ENCODE measurements at regions not wholly inside any gene's neighbourhood (a gene's known extent, or its start where the extent isn't known, plus 50 kb on each side); places are given as distances from the start of the nearest gene placed in this dataset.

DNA sequence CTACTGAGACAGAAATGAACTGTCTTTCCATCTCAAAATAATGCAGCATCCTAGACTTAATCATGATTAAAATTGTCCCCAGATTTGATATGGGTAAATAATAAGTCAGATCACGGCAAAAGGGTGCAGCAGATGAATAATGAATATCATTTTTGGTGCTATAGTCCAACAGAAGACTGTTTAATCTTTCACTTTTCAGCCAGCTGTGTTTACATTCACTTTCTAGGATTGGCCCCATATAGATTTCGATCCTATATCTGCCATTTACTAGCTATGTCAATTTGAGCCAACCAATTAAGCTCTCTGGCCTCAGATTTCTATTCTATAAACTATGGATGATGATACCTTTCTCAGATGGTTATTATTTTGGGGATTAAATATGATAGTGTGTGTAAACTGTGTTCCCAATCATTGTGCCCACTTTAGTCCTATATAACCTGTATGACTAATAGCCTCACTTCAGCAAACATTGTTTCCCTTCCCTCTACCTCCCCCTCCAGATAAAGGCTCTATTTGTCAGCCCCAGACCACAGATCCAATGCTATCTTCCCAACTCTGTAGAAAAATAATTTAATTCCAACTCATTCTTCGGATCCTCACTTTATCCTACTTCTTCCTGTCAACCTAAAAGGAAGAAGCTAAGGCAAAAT lies 53.6 kb upstream of the NT5E start:
- DNase-seq (ENCODE audit: low read depth in 1 of 2, low spot score in 1 of 2) = no peak

DNA sequence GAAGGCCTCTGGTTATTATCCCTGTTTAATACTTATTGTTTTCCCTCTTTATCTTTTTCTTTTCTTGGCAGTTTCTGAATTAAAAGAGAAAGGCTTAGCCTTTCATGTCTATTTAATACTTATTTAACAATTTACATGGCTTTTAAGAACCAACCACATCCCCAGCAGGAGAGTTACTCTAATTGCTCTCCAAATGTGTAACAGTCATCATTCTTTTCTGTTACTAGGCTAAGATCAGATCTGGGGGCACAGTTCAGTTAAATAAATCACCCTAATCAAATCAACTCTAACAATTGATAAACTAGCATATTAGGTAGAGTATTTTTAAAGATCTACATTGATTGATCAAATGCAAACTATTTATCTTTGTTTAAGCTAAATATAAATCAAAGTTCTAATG lies 54.1 kb upstream of the NT5E start:
- DNase-seq (ENCODE audit: low read depth in 1 of 2, low spot score in 1 of 2) = no peak

DNA sequence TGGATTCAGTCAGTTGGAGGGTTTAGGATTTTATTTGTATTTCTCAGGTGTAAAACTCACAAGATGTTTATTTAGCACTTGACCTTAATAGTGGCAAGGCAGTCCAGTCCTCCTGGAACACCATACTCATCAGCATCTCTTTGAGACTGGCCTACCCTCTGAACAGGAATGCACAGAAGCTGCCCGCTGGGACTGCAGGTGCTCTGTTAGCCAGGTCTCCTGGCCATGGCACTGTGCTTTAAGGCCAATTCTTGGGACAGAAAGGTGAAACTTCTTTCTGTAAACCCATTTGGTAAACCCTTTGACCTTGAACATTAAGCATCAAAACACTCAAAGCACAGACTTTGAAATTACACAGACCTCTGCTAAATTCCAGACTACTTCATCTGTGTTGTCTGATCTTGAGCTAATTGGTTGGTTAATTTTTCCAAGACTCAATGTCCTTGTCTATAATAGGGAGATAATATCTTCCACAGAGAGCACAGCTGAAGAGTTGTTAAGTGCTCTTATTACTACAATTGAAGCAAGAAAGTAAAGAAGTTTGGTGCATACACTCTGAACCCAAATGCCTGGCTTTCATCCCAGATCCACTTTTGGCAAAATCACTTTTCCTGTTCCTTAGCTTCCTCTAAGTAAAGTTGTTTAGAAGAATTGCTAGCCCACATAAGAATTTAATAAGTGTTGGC lies 54.9 kb upstream of the NT5E start:
- no peak for DNase-seq (ENCODE audit: low read depth in 1 of 2, low spot score in 1 of 2)

DNA sequence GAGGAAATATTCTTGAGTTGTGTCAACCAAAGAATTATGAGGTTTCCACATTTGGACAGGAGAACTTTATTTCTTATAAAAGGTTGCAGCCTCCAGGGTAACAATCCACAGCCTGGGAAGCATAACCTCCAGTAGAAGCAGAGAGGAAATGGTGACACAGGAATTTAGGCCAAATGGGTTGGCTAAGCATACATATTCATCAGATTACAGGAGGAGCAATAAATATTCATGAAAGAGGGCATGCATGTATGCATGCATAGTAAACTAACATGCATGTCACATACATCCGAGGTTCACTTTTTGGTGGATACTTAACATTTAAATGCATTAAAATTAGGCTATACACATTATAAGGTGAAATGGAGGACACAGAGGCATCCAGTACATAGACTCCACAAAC lies 55.7 kb upstream of the NT5E start:
- DNase-seq (ENCODE audit: low read depth in 1 of 2, low spot score in 1 of 2) = no peak

DNA sequence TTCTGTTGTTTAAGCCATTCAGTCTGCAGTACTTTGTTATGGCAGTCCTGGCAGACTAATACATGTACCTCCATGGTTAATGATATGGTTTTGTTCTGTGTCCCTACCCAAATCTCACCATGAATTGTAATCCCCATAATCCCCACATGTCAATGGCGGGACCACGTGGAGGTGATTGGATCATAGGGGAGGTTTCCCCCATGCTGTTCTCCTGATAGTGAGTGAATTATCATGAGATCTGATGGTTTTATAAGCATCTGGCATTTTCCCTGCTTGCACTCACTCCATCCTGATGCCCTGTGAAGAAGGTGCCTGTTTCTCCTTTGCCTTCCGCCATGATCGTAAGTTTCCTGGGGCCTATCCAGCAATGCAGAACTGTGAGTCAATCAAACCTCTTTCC lies 57.5 kb upstream of the NT5E start:
- DNase-seq (ENCODE audit: low read depth in 1 of 2, low spot score in 1 of 2) = no peak

DNA sequence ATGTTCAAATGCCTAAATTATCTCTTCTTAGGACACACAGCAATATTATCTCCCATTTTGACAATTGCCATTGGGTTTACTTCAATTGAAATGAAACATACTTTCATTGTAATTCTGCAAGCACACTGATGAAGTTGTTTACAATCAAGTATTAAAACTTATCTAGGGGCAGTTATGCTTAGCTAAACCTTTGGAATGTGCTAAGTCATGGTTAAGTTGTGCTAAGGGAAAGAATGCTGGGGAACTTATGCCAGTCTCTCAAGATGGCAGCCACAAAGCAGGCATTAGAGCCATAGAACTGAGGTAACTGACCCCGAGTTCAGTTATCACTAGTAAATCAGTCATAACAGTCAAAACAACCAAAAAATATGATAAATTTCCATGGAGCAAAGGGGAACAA lies 59.1 kb upstream of the NT5E start:
- DNase-seq (ENCODE audit: low read depth in 1 of 2, low spot score in 1 of 2) = no peak

DNA sequence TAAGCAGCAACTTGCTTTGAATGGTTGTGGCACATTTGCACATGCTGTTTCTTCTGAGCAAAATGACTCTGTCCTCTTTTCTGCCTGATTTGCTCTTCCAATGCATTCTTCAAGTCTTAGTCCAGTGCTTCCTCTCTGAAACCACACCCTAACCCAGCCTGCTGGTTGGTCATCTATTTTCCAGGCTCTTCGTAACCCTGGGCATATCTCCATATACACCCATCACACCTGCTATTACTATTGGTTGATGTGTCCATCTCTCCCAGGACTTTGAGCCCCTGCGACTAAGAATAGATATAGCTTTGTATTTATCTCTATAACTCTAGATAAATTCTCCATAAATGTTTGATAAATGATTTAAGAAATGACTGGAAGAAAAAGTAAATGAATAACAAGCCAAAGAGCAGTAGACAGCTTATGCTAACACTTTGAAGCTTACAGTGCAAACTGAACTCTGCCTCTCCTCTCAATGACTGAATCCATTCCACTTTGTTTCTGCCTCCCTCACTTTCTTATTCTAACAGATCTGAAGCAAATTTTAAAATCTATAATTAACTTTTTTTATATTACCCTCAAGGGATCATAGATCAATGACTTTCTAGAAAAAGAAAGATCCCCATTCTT lies 59.7 kb upstream of the NT5E start:
- DNase-seq (ENCODE audit: low read depth in 1 of 2, low spot score in 1 of 2) = no peak

DNA sequence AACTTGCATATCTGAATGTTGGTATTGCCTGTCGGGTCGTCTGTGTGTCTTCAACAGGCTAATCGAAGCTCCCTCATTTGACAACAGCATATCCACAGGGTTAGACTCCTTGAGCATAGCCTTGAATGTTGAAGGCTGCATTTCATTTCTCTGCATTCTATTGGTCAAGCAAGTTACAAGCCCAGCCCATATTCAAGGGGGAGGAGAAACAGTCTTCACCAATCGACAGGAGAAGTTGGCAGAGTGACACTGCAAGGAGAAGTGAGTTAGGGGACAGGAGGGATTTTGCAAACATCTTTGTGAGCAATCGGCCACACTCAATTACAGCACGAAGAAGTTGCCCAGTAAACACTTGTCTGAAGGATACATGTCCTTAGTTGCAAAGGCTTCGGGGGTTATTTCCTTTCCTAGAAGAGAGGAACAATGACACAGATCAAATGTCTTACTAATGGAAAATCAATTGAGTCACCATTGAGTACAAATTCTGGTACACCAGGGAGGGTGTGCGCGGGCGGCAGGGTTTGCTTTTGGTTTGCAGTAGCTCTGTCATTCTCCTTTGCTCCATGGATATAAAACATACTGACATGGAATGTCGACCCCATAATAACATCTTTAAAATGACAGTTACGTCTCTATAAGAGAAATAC lies 60.6 kb upstream of the NT5E start:
- DNase-seq (ENCODE audit: low read depth in 1 of 2, low spot score in 1 of 2) = no peak

DNA sequence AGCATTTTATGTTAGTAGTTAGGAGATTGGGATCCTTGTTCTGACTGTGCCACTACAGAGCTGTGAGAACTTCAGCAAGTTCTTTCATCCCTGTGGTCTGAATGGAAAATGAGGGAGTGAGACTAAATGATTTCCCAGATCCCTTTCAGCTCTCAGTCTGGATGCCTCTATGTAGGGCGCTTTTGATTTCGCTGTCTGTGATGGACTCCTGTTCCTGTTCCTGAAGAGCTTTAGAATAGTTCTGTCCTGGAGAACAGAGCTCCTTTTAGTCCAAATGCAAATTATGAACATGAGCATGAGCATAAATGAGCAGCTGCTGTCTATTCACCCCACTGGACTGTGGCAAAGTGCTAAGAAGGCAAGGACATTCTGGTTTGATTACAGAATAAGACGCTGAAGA lies 61.4 kb upstream of the NT5E start:
- DNase-seq (ENCODE audit: low read depth in 1 of 2, low spot score in 1 of 2) = no peak

DNA sequence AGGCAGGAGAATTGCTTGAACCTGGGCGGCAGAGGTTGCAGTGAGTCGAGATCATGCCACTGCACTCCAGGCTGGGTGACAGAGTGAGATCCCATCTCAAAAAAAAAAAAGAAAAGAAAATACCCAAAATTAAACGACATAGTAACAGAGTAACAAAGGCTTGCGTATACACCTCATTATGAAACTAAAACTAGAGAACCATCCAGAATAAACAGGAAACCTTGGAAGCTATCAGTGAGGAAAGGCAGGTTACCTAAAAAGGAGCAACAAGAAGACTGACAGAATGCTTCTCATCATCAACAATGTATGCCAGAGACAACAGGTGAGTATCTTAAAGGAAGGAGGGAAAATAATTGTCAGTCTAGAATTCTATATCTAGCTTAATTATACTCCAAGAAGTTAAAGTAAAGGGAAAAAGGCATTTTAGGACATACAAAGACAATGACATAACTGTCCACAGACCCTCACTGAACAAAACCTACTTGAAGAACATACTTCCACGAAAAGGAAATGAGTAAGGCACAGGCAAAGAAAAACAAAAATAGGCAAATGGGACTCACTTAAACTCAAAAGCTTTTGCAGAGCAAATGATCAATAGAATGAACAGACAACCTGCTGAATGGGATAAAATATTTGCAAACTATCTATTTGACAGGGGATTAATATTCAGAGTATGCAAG lies 64.1 kb upstream of the NT5E start:
- DNase-seq (ENCODE audit: low read depth in 1 of 2, low spot score in 1 of 2) = no peak

DNA sequence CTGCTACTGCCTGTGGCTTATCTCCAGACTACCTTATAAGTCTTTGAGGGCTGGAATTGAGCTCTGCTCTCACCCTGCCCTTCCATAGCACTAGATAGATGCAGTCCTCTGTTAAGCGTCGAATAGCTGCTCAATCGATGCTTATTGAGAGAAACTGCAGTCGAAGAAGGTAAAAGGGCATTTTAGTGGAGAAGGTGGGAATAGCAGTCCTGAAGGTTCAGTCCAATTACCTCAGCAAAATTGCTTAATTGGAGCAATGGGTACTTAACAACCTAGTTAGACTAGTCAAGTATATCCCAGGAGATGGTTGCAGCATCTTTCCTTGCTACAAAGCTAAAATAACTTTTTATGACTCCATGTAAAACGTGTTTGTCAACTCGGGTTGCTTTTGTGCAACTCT lies 66.8 kb upstream of the NT5E start:
- DNase-seq (ENCODE audit: low read depth in 1 of 2, low spot score in 1 of 2) = no peak

DNA sequence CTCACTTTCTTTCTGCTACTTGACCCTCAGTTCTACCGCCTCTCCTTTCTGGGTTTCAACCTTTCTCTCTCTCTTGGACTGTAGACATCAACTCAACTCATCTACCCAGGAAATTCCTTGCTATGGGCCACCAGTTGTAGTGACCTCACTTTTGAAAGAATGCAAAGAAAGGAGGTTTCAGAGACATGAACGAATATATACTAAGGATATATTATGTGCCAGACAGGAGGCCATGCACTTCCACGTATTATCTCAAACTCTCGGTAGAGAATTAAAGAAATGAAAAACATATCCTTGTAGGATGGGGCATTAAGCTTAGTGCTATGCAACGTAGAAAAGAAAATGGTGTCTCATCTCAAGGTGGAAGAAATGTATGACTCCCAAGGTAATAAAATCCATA lies 67.3 kb upstream of the NT5E start:
- no peak for DNase-seq (ENCODE audit: low read depth in 1 of 2, low spot score in 1 of 2)

DNA sequence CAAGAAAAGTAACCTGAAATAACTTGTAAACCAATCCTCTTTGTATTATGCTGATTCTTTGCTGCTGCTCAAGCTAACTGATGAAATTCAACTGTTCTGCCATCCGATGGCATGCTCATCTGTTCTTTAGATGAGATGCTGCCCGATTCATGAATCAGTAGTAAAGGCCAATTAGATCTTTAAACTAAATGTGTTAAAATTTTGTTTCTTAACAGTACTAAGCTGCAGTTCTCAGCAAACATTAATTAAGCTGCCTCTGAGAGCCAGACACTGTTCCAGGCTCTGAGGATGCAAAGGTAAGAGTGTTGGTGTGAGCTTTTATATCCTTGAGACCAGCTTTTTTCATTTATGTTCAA lies 77.0 kb upstream of the NT5E start:
- no peak for DNase-seq (ENCODE audit: low read depth in 1 of 2, low spot score in 1 of 2)

DNA sequence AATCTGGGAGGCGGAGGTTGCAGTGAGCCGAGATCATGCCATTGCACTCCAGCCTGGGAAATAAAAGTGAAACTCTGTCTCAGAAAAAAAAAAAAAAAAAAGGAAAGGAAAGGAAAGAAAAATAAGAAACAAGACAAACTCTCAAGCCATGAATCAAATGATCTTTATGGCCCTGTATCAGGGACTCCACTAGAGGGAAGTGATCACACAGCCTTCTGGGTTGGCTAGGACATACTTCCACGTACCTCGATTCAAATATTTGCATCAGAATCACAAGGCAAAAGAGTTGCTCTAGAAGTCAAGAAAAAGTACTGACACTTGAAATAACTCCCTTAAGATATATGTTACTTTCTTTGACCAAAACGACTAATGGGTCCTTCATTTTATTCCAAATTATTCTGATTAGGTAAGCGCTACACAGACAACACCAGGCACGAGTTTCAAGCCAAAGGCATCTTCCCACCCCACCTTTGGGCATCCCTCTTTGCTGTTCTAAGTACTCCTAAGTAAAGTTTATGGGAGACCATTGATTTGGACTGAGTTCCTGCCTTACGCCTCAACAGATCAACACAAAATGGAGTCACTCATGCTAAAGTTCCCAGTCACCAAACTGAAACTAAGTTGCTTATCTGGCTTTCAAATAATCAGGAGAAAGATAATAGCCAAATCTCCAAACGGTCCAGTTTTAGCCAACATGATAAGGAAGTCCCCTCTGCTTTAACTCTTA lies 77.5 kb upstream of the NT5E start:
- no peak for DNase-seq (ENCODE audit: low read depth in 1 of 2, low spot score in 1 of 2)

DNA sequence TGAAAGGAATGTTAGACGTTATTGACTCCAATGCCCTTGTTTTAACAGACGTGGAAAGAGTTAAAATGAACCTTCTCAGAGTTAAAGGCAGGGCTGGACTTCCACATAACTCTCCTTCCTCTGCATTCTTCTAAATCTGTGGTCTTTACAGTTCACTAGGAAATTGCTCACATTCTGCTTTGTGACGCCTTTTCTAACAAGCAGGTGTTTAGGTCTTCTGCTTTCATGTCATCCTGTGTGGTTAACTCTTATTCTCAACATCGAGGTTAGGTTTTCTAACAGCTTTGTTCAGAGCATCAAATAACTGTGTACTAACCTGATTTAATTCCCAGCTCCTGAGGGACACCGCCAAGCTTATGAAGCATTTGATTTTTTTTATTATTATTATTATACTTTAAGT lies 81.3 kb upstream of the NT5E start:
- DNase-seq (ENCODE audit: low read depth in 1 of 2, low spot score in 1 of 2) = no peak

DNA sequence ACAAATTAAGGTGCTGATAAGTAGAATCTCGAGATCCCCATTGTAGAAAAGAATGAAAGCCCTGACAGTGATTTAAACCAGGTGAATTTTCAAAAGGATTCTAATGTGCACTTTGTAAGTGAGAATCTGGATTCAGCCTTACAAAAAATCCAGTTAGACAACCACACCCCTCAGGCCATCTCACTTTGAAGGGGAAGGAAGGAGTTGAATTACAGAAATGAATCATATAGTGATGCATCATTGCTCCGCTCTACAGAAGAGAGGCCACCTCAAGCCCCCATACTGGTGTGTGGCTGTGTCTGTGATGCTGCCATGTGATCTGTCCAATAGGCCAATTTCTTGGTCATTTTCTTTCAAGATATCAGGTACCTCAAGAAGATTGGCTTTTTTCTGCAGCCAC lies 85.5 kb upstream of the NT5E start:
- DNase-seq (ENCODE audit: low read depth in 1 of 2, low spot score in 1 of 2) = no peak

DNA sequence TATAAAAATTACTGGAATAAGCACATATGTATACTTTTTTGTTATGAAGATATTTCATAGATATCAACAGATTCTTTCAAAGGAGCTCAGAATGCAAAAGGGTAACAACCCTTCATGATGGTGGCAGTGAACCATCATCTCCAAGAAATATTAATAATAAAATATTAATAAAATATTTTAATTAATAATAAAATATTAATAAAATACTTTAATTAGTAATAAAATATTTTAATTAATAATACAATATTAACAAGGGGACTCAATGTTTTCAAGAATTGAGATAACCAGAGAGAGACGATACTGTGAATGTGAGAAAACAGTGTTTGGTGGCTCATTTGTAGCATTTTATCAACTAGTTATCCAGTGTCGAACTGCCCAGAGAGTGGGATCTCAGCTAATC lies 86.0 kb upstream of the NT5E start:
- no peak for DNase-seq (ENCODE audit: low read depth in 1 of 2, low spot score in 1 of 2)

DNA sequence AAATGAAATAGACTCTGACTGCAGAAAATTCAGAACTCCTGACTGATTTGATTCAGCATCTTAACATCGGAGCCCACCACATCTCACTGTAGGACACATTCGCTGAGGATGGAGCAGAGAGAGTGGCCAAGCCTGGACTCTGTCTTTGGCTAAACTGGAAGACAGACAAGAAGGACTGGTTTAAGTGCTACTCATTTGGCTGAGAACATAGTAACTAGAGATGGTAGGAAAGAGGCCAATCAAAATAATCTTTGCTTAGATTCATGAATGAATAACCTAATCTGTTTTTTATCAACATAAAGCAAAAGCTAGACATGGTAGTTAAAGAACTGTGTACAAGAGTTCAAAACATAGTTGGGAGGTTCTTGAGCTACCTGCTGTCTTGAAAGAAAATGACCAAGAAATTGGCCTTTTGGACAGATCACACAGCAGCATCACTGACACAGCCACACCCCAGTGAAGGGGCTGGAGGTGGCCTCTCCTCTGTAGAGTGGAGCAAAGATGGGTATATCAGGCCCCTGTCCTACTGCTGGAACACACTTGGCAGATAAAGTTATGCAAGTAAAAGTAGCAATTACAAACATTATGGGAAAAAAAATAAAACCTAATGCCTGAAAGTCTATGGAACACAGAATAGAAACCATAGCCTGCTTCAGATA lies 87.1 kb upstream of the NT5E start:
- no peak for DNase-seq (ENCODE audit: low read depth in 1 of 2, low spot score in 1 of 2)

DNA sequence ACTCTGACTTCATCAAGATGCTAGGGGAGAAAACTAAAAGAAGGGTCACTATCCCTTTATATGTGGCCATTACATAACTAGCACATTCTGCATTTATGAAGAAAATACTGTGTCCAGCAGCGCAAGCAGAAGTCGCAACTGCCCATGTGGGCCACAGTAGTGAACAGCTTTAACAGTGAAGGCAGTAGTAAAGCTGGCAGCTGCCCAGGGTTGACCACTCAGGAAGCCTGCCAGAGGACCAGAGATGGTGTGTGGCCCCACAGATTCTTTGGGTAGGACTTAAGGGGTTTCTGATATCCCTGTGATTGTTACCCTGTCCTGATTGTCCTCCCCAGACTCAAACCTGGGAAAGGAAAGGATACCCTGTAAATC lies 88.3 kb upstream of the NT5E start:
- no peak for DNase-seq (ENCODE audit: low read depth in 1 of 2, low spot score in 1 of 2)

DNA sequence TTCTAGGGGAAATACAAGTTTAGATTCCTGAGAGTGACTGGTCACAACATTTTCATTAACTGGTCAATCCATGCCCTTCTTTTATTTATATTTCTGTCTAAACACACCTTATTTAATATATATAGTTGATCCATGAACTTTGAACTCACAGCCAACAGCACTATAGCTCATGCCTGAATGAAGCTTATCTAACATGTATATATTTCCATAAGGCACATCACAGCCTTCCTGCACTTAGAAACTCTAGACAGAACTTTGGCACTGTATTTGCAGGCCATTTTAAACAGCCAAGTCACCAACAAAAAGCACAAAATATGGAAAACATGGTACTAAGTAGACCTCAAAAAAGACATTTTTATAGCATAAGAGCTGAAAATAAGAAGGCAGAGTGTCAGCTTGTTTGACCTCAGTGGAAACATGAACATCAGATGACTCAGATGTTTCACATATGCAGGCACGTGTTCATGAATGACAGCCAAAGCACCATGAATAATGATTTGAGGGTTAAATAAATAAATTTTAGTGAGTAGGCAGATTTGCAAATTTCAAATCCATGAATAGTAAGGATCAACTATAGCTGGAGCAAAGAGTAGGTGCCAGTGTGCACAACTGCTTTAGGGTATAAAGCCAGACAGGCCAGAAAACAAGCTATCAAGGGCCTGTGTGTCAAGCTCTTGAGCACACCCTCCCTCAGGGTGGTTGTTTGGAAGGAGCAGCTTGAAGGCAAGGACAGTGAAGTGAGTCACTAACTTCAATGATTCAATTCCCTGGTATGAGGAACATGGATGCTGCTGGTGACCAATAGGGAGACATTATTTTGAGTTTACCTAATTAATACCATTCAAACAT lies 88.9 kb upstream of the NT5E start:
- no peak for DNase-seq (ENCODE audit: low read depth in 1 of 2, low spot score in 1 of 2)

Measured in stimulated activated CD4-positive, alpha-beta T cell treated with anti-CD3 and anti-CD28 coated beads, Interleukin-15, amount 100 ng/mL, for 1 hour (primary cell).